Activated CD8-positive, alpha-beta T cell treated with anti-CD3 and anti-CD28 coated beads for 36 hours (primary cell): ENCODE measurements at regions not wholly inside any gene's neighbourhood (a gene's known extent, or its start where the extent isn't known, plus 50 kb on each side); places are given as distances from the start of the nearest gene placed in this dataset.

Source experiments
- ATAC-seq: fragments of 200-7000 bp; cut with Tn5 transposase; one replicate; pipeline ENCODE4 v1.10.0; 2021; ENCODE audit warnings: mild to moderate bottlenecking, moderate library complexity
- CTCF ChIA-PET: fragments of 350-600 bp; sonication (Branson Sonifier 250); formaldehyde crosslinking; loops from one replicate; lab custom pipeline; 2021; ENCODE audit warnings: antibody characterized with exemption; lab: Charles Lee
- POLR2A ChIA-PET: fragments of 350-600 bp; sonication (Branson Sonifier 250); formaldehyde crosslinking; loops from one replicate; lab custom pipeline; 2021; ENCODE audit warnings: antibody characterized with exemption; lab: Charles Lee
- DNase-seq: peaks from one replicate; pipeline ENCODE4 v3.0.0-alpha.2; 2020
- H3K27ac Mint-ChIP-seq: one replicate; pipeline ENCODE4 v1.8.0; 2021; ENCODE audit warnings: mild to moderate bottlenecking, mixed read lengths
- H3K27me3 Mint-ChIP-seq: one replicate; pipeline ENCODE4 v1.8.0; 2021; ENCODE audit warnings: mixed read lengths
- H3K36me3 Mint-ChIP-seq: one replicate; pipeline ENCODE4 v1.8.0; 2021; ENCODE audit warnings: low read depth, mixed read lengths
- H3K4me1 Mint-ChIP-seq: one replicate; pipeline ENCODE4 v1.8.0; 2021; ENCODE audit warnings: low read depth, mixed read lengths
- H3K4me3 Mint-ChIP-seq: one replicate; pipeline ENCODE4 v1.8.0; 2021; ENCODE audit warnings: mild to moderate bottlenecking, moderate library complexity, mixed read lengths
- H3K9me3 Mint-ChIP-seq: one replicate; pipeline ENCODE4 v1.8.0; 2021; ENCODE audit warnings: mixed read lengths
- CTCF ChIP-seq: fragments of 200-600 bp; IDR thresholded peaks from one replicate; pipeline ENCODE4 v1.8.0; 2022; ENCODE audit warnings: antibody characterized with exemption, mild to moderate bottlenecking
- intact Hi-C: fragments of 100-400 bp; cut with micrococcal nuclease; formaldehyde crosslinking; loops from one replicate; pipeline ENCODE4 v1.10.0; 2022

- Mint-ChIP-seq H3K27me3 (no peaks in the 10 kb centered on the region), H3K4me3 (no peak overlapping the region), H3K4me1 (no peaks in the 10 kb centered on the region), H3K36me3 (no peaks in the 10 kb centered on the region), H3K27ac (no peak overlapping the region), H3K9me3 (peaks cover 11% of the 10 kb centered on the region)
- intact Hi-C loops: no loop called here
- ATAC-seq (no peak), DNase-seq (no peak)
- ChIA-PET POLR2A (no interaction called here), CTCF (no interaction called here)
- no peak for TF ChIP-seq CTCF
Observed at GRCh38 chr4:187562345-187562744, 433.2 kb upstream of the ZFP42 start.

- peaks cover 10% of the 10 kb centered on the region for H3K9me3 Mint-ChIP-seq
- POLR2A ChIA-PET: no interaction called here
- no peak overlapping the region for H3K27ac Mint-ChIP-seq
- DNase-seq (no peak), ATAC-seq (no peak)
- intact Hi-C loops: no loop called here
- TF ChIP-seq CTCF: no peak
- no peaks in the 10 kb centered on the region for H3K27me3 Mint-ChIP-seq
- no peaks in the 10 kb centered on the region for H3K4me1 Mint-ChIP-seq
- H3K4me3 Mint-ChIP-seq: no peak overlapping the region
- CTCF ChIA-PET: no interaction called here
- no peaks in the 10 kb centered on the region for H3K36me3 Mint-ChIP-seq
Observed at GRCh38 chr4:187565416-187565815, 430.2 kb upstream of the ZFP42 start.

GRCh38 chr4:187569871-187570270 lies 425.7 kb upstream of the ZFP42 start:
- Mint-ChIP-seq H3K4me1 (no peaks in the 10 kb centered on the region), H3K27ac (no peak overlapping the region), H3K27me3 (no peaks in the 10 kb centered on the region), H3K4me3 (no peak overlapping the region), H3K36me3 (no peaks in the 10 kb centered on the region), H3K9me3 (peaks cover 10% of the 10 kb centered on the region)
- ChIA-PET CTCF (no interaction called here), POLR2A (no interaction called here)
- no peak for TF ChIP-seq CTCF
- intact Hi-C loops: no loop called here
- DNase-seq: no peak
- ATAC-seq: no peak

- Mint-ChIP-seq H3K4me3 (no peak overlapping the region), H3K27ac (no peak overlapping the region), H3K36me3 (no peaks in the 10 kb centered on the region), H3K4me1 (no peaks in the 10 kb centered on the region), H3K9me3 (peaks cover 6% of the 10 kb centered on the region), H3K27me3 (no peaks in the 10 kb centered on the region)
- TF ChIP-seq CTCF: no peak
- intact Hi-C loops: no loop called here
- ATAC-seq: no peak
- CTCF ChIA-PET: no interaction called here
- DNase-seq: no peak
- POLR2A ChIA-PET: no interaction called here
Observed at GRCh38 chr4:187575706-187576105, 419.9 kb upstream of the ZFP42 start.

- ChIA-PET CTCF (no interaction called here), POLR2A (no interaction called here)
- Mint-ChIP-seq H3K36me3 (no peaks in the 10 kb centered on the region), H3K27me3 (no peaks in the 10 kb centered on the region), H3K4me1 (no peaks in the 10 kb centered on the region), H3K9me3 (peaks cover under 1% of the 10 kb centered on the region), H3K4me3 (no peak overlapping the region), H3K27ac (no peak overlapping the region)
- ATAC-seq (no peak), DNase-seq (no peak)
- intact Hi-C loops: no loop called here
- TF ChIP-seq CTCF: no peak
Observed at GRCh38 chr4:187576751-187577150, 418.8 kb upstream of the ZFP42 start.
